GM21528 (cell line): ENCODE measurements at regions not wholly inside any gene's neighbourhood (a gene's known extent, or its start where the extent isn't known, plus 50 kb on each side); places are given as distances from the start of the nearest gene placed in this dataset.

Experiments used
- ATAC-seq: cut with Tn5 transposase; IDR thresholded peaks from one replicate; pipeline ENCODE4 v1.9.1; 2021; ENCODE audit warnings: mild to moderate bottlenecking, moderate library complexity; ENCODE audit not compliant: unreplicated experiment, low FRiP score

DNA sequence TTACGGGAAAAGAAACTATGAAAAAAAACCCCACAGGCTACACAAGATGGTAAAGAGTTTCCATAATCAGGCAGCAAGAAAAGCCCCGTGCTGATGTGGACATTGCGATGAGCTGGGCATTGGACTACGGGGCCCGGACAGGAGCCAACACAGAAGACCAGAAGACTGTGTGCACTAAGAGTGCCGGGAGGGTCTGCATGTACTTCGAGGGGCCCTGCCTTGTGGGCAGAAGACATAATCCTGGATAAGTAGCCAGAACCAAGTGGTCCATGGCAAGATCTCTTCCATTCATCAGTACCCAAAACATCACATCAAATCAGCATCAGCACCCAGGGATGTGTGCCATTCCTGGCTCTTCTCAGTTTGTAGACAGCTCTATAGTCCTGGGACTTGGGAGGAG, 317.8 kb downstream of the FGF9 start:
- no peak for ATAC-seq

DNA sequence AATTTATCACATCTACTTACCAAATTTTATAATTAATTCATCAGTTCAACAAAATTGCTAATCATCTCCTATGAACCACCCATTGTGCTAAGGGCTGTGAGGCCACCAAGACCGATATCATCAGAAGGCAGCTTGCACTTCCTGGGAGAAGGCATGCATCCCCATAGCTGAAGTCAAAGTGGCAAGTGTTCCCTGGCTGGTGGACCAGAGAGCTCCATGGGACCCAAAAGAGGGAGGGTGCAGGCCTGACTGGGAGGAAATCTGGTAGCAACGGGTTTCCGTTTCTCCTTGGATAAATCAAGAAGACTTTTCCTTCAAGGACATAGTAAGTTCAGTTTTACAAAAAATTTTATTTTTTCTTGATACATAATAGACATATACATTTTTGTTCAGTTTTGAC, 325.2 kb downstream of the FGF9 start:
- no peak for ATAC-seq

DNA sequence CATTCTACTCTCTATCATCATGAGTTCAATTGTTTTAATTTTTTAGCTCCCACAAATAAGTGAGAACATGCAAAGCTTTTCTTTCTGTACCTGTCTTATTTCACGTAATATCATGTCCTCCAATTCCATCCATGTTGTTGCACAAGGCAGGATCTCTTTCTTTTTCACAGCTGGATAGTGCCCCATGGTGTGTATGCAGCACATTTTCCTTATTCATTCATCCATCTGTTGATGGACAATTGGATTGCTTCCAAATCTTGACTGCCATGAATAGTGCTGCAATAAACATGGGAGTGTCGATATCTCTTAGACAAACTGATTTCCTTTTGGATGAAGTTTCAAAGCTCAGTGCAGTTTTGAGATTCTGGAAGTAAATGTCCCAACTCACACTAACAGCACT, 326.9 kb downstream of the FGF9 start:
- ATAC-seq = no peak

- ATAC-seq = no peak
Observed at GRCh38 chr13:21998279-21998990, 327.6 kb downstream of the FGF9 start.

DNA sequence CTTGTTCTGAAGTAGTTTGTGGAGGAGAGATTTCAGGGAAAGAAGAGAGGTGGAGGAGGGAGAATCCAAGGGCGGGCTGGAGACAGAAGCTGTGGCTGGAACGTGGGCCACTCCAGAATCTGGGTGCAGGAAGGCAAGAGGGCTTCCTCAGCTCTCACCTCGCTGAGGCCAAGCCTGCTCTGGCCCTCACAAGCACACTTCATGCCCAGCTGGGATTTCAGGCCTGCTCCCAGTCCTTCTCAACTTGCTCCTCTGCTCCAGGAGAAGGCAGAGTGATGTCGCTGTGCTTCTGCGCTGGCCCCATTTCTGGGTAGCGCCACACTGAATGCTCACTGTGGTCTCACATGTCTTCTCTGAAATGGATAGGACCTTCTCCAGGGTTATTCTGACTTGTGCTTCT, 328.8 kb downstream of the FGF9 start:
- no peak for ATAC-seq

DNA sequence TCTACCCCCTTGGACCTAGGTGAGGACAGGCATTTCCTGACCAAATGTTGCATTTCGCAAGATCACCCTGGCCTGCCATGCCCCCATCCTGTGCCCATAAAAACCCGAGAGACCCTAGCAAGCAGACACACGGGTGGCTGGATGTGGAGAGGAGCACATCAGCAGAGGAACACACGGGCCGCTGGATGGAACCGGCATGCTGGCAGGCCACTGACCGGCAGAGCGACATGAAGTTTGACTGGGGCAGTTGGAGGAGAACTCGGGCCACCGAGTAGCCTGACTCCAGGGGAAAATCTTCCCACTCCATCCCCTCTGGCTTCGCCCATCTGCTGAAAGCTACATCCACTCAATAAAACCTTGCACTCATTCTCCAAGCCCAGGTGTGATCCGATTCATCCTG, 329.3 kb downstream of the FGF9 start:
- no peak for ATAC-seq

DNA sequence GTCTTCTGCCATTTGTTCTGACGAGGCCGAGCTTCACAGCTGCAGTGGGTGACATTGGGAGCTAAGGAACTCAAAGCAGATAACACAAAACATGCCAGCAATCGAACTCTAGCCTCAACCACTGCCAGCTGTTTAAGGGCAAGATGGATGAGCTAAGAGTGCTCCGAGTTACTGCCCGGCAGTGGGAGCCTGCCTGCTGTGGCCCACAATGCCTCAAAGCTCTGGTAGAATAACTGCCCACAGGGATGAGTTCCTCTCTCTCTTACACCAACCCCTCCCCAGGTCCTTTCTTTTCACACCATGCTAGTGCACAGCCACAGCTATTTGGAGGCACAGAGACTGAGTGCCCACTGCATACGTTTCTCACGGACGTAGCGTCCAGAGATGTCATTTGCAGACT, 330.5 kb downstream of the FGF9 start:
- ATAC-seq = no peak

GRCh38 chr13:22002893-22003292, 332.0 kb downstream of the FGF9 start:
- no peak for ATAC-seq

GRCh38 chr13:22009500-22009899, 338.6 kb downstream of the FGF9 start:
- no peak for ATAC-seq

- ATAC-seq = no peak
Observed at GRCh38 chr13:22009937-22010336, 339.1 kb downstream of the FGF9 start.

DNA sequence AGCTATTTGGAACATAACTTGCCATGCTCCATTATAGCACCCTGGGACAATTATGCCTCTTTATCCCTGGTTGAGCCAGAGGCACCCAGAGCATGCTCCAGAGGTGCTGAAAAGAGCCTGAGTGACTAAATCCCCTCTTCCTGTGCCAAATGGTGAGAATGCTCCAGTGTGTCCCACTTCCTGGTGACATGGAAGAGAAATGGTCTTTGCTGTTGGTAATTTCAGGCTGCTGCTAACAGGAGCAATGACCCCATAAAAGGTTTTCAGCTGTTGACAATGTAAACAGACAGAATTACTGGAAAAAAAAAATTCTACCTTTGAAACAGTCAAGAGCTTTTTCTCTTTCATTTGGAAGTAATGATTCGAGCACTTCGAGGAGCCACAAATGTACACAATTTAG, 341.8 kb downstream of the FGF9 start:
- ATAC-seq = no peak

DNA sequence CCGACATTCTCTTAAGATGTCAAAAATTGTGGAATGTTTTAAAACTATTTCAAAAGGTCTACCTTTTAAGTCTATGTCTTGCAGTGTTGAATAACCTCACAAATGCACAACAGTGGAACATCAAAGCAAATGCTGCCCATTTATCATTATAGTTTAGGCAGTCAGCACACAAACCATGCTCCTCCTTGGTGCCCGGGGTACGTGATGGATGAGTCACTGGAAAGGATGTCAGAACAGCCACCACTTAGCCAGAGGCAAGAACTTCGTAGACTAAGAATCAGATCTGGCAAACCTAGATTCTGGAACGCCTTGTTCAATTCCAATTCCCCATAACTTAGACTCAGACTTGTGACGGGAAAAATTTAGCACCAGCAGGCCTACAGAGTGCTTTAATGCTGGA, 343.6 kb downstream of the FGF9 start:
- ATAC-seq = no peak

DNA sequence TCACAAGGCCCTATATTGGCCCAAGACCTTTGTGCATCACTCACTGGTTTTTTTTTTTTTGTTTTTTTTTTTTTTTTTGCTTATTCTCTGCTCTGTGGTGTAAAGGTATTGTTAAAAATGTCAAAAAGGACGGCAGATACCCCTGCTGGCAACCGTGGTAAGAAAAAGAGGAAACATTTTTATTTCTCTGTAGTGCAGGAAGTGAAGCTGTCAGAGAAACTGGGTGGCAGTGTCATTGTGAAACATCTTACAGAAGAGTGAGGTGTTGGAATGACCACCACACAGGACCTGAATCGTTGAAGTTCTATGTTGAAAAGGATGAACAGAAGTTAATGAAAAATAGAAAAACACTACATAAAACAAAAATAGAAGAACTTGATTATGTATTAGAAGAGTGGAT, 346.4 kb downstream of the FGF9 start:
- ATAC-seq = peak; percentile 89

DNA sequence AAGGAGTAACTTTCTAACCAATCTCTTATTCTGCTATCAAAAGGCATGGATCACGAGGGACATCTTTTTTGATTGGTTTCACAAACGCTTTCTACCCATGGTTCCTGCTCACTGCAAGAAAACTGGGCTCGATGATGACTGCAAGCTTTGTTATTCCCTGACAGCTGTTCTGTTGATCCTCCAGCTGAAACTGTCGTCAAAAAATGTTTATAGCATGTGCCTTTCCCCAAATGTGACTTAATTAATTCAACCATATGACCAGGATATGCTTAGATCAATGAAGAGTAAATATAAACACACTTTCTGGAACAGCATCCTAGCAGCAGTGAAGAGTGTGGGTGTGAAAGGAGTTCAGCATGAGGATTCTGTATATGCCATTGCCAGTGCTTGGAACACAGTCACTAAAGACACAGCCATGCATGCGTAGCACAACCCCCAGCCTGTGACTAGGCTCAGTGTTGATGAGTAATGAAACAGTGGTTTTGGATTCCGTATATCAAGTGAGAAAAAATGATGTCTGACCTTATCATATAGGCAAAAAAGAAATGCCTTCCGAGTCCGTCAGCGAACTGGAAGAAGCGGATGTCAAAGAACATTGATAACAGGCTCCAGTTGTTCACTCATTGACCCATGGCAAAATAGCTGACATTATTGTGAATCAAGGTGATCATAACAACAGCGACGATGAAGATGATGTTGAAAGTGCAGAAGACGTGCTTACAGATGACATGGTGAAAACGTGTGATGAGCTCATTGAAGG, 347.4 kb downstream of the FGF9 start:
- no peak for ATAC-seq

DNA sequence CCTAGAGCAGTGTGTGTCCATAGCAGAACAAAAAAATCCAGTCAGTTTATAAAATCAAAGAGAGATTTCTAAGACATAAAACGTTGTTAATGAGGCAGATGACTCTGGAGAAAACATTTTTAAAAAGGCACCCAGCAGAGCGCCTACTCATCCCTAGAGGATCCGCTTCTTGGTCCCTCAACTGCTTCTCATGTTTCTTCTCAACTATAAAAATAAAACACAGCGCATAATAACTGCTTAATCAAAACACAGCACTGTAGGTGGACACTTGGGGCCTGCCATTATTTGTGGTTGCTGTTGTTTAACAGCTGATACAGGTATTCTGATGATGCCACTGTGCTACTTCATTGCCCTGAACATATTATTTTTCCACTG, 347.9 kb downstream of the FGF9 start:
- no peak for ATAC-seq

- ATAC-seq = no peak
Observed at GRCh38 chr13:22024381-22024994, 353.6 kb downstream of the FGF9 start.

DNA sequence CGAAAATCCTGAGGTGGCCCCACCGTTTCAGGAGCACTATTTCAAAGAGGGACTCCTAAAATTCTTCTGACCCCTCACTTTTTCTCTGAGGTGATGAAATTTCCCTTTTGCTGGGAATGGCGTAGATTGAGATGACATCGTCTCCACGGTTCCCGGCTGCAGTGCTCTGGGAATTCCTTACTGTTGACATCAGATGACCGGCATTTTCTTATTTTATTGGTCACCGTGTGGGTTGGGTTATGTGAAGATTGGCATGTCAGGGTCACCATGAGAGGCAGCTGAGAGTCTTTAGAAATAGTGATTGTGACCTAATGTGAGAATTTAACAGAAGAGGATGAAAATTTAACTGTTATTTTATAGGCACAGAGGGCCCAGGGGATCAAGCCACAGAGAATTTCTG, 356.7 kb downstream of the FGF9 start:
- no peak for ATAC-seq

DNA sequence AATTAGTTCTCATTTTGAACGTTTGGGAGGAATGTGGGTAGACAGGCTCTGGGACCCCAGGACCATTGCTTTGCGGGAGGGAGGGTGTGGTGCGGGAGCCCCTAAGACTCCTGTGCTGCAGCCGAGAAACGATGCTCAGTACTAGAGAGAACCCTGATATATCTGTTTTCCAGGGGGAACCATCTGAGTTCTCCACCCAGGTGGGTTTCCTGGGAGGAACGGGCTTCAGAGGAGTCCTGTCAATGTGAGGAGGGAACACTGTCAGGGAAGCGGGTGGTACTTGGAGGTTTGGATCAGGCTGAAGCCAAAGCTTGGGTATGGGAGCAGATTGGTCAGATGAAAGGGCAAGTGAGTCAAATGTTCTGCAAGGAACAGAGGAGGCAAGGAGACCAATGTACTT, 358.0 kb downstream of the FGF9 start:
- ATAC-seq = no peak

DNA sequence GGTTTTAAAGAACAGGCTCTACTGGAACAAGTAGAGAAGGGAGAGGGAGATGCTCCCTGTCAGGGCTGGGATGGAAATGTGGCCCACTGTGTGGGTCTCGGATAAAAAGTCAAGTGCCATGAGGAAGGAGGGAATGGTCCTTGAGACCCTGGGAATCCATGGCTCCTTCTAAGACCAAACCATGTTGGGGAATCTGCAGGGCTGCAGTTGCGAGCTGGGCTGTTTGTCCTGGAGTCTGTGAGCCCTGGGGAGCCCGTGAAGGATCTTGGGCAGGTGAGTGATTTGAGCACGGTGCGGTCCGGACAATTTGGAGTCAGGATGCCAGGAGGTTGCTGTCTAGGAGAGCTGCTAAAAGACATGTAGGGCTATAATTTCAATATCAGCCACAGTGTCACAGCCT, 359.4 kb downstream of the FGF9 start:
- no peak for ATAC-seq

- no peak for ATAC-seq
Observed at GRCh38 chr13:22031702-22032286, 360.9 kb downstream of the FGF9 start.

- no peak for ATAC-seq
Observed at GRCh38 chr13:22032905-22033304, 362.0 kb downstream of the FGF9 start.

DNA sequence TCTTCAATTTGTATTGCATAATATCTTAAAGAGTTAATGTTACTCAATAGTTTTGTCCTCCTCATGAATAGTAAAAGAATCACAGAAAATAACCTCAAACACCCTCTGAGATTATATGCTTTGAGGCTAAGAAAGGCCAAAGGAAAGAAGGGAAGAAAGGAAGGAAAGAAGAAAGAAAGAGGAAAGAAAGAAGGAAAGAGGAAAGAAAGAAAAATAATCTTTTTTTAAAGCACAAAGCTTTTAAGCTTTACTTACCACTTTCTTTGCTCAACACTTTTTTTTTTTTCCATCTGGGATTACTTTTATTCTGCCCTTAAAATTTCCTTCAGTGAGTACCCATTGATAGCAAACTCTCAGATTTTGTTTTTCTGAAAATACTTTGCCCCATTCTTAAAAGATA, 369.1 kb downstream of the FGF9 start:
- no peak for ATAC-seq
